HL-60 (cell line): ENCODE measurements at regions not wholly inside any gene's neighbourhood (a gene's known extent, or its start where the extent isn't known, plus 50 kb on each side); places are given as distances from the start of the nearest gene placed in this dataset.

Source experiments
- GABPA ChIP-seq: IDR thresholded peaks from 2 replicates; pipeline ENCODE4 v1.6.1; 2012; ENCODE audit warnings: low read depth
- POLR2AphosphoS5 ChIP-seq: IDR thresholded peaks from 2 replicates; pipeline ENCODE4 v1.6.1; 2012; ENCODE audit warnings: low read depth
- SPI1 ChIP-seq: IDR thresholded peaks from 2 replicates; pipeline ENCODE4 v1.6.1; 2012; ENCODE audit warnings: low read depth, mild to moderate bottlenecking, borderline replicate concordance
- TF ChIP-seq, protein P1 (sequence below): IDR thresholded peaks from one replicate; pipeline ENCODE4 v1.5.1; 2011; ENCODE audit warnings: low read length, control low read depth, inconsistent platforms; ENCODE audit not compliant: insufficient read depth
- TF ChIP-seq, protein P2 (sequence below): IDR thresholded peaks from 2 replicates; pipeline ENCODE4 v1.6.1; 2012; ENCODE audit warnings: low read depth; ENCODE audit not compliant: insufficient replicate concordance

DNA sequence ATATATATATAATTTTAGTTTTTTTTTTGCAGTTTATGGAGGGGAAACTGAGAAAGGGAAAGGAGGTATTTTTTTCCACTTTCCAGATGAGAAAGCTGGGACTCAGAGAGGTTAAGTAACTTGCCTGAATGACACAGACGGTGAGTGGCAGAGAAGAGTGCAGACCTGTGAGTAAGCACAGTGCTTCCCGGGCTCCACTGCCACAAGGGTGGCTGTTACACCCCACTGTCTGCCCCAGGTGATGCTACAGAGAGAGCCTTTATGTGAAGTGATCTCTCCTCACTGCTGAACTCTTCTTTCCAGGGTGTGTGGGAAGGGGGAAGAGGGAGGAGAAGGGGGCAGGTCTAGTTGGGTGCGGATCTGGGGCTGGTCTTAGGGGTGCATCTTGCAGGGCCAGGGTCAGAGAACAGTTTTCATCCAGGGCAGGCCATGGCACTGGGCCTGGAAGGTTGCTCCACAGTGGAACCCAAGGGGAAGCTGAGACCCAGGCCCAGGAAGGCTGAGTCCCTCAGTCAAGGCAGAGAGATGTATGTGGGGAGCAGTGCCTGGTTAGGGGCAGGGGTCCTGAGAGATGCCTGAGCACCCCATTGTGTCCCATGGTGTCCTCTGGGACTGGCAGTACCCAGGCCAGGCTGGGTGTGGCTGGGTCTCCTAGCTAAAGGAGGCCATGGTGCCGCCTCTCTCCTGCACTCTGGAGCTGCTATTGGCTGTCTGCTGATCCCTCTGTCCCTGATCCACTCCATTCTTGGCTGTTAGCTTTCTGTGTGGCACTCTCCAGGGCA is 357.5 kb downstream of the PTPRU start:
- TF ChIP-seq, protein P1, sequence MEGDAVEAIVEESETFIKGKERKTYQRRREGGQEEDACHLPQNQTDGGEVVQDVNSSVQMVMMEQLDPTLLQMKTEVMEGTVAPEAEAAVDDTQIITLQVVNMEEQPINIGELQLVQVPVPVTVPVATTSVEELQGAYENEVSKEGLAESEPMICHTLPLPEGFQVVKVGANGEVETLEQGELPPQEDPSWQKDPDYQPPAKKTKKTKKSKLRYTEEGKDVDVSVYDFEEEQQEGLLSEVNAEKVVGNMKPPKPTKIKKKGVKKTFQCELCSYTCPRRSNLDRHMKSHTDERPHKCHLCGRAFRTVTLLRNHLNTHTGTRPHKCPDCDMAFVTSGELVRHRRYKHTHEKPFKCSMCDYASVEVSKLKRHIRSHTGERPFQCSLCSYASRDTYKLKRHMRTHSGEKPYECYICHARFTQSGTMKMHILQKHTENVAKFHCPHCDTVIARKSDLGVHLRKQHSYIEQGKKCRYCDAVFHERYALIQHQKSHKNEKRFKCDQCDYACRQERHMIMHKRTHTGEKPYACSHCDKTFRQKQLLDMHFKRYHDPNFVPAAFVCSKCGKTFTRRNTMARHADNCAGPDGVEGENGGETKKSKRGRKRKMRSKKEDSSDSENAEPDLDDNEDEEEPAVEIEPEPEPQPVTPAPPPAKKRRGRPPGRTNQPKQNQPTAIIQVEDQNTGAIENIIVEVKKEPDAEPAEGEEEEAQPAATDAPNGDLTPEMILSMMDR = no peak
- TF ChIP-seq, protein P2, sequence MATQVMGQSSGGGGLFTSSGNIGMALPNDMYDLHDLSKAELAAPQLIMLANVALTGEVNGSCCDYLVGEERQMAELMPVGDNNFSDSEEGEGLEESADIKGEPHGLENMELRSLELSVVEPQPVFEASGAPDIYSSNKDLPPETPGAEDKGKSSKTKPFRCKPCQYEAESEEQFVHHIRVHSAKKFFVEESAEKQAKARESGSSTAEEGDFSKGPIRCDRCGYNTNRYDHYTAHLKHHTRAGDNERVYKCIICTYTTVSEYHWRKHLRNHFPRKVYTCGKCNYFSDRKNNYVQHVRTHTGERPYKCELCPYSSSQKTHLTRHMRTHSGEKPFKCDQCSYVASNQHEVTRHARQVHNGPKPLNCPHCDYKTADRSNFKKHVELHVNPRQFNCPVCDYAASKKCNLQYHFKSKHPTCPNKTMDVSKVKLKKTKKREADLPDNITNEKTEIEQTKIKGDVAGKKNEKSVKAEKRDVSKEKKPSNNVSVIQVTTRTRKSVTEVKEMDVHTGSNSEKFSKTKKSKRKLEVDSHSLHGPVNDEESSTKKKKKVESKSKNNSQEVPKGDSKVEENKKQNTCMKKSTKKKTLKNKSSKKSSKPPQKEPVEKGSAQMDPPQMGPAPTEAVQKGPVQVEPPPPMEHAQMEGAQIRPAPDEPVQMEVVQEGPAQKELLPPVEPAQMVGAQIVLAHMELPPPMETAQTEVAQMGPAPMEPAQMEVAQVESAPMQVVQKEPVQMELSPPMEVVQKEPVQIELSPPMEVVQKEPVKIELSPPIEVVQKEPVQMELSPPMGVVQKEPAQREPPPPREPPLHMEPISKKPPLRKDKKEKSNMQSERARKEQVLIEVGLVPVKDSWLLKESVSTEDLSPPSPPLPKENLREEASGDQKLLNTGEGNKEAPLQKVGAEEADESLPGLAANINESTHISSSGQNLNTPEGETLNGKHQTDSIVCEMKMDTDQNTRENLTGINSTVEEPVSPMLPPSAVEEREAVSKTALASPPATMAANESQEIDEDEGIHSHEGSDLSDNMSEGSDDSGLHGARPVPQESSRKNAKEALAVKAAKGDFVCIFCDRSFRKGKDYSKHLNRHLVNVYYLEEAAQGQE = no peak
- no peak for TF ChIP-seq POLR2AphosphoS5
- no peak for TF ChIP-seq SPI1
- TF ChIP-seq GABPA = no peak
